Mesendoderm (in vitro differentiated cells): ENCODE measurements at regions not wholly inside any gene's neighbourhood (a gene's known extent, or its start where the extent isn't known, plus 50 kb on each side); places are given as distances from the start of the nearest gene placed in this dataset.
"Not testable (repeated sequence)": the region's sequence is repeated elsewhere in the genome, so short reads cannot be mapped to it uniquely, and the experiment has no call there.

Source experiments
- DNase-seq: peaks from one replicate; pipeline ENCODE4 v3.0.0; 2013
- H2AK5ac ChIP-seq: 2 replicates; pipeline ENCODE4 v1.6.1; 2013; ENCODE audit warnings: low read length, inconsistent platforms
- H2BK120ac ChIP-seq: 2 replicates; pipeline ENCODE4 v1.6.1; 2013; ENCODE audit warnings: low read depth, mild to moderate bottlenecking, low read length, moderate library complexity, mixed read lengths
- H2BK15ac ChIP-seq: replicated peaks from 2 replicates; pipeline ENCODE4 v1.6.1; 2013; ENCODE audit warnings: low read depth, mild to moderate bottlenecking, moderate library complexity
- H2BK5ac ChIP-seq: 2 replicates; pipeline ENCODE4 v1.6.1; 2013; ENCODE audit warnings: low read length, inconsistent platforms
- H3K18ac ChIP-seq: 2 replicates; pipeline ENCODE4 v1.6.1; 2013; ENCODE audit warnings: mild to moderate bottlenecking, low read length, mixed read lengths
- H3K23ac ChIP-seq: one replicate; pipeline ENCODE4 v1.6.1; 2013; ENCODE audit warnings: low read length
- H3K27ac ChIP-seq: 2 replicates; pipeline ENCODE4 v1.5.1; 2013; ENCODE audit warnings: low read depth, mild to moderate bottlenecking, inconsistent platforms, low read length, moderate library complexity
- H3K27me3 ChIP-seq: 2 replicates; pipeline ENCODE4 v1.6.1; 2013; ENCODE audit warnings: low read length, control low read depth, mild to moderate bottlenecking, inconsistent platforms; ENCODE audit not compliant: insufficient read depth, poor library complexity
- H3K36me3 ChIP-seq: 2 replicates; pipeline ENCODE4 v1.6.1; 2013; ENCODE audit warnings: low read length, inconsistent platforms; ENCODE audit not compliant: control insufficient read depth, insufficient read depth
- H3K4ac ChIP-seq: one replicate; pipeline ENCODE4 v1.6.1; 2013; ENCODE audit warnings: low read depth, mild to moderate bottlenecking, low read length, moderate library complexity
- H3K4me1 ChIP-seq: 2 replicates; pipeline ENCODE4 v1.6.1; 2013; ENCODE audit warnings: low read depth, low read length, inconsistent platforms; ENCODE audit not compliant: control insufficient read depth
- H3K4me2 ChIP-seq: 2 replicates; pipeline ENCODE4 v1.6.1; 2013; ENCODE audit warnings: low read length
- H3K4me3 ChIP-seq: 2 replicates; pipeline ENCODE4 v1.5.1; 2013; ENCODE audit warnings: mild to moderate bottlenecking, low read length
- H3K56ac ChIP-seq: one replicate; pipeline ENCODE4 v1.6.1; 2013; ENCODE audit warnings: low read length
- H3K79me1 ChIP-seq: 2 replicates; pipeline ENCODE4 v1.6.1; 2013; ENCODE audit warnings: low read length, inconsistent platforms
- H3K79me2 ChIP-seq: 2 replicates; pipeline ENCODE4 v1.6.1; 2013; ENCODE audit warnings: mild to moderate bottlenecking, low read length; ENCODE audit not compliant: control insufficient read depth, insufficient read depth
- H3K9ac ChIP-seq: 2 replicates; pipeline ENCODE4 v1.6.1; 2013; ENCODE audit warnings: low read length, inconsistent platforms
- H4K5ac ChIP-seq: one replicate; pipeline ENCODE4 v1.6.1; 2013; ENCODE audit warnings: low read length
- H4K8ac ChIP-seq: one replicate; pipeline ENCODE4 v1.6.1; 2013; ENCODE audit warnings: low read depth, mild to moderate bottlenecking, control low read depth, low read length, moderate library complexity
- WGBS: extraction: QIAGEN DNeasy Blood & Tissue Kit; methylation state at CpG from one replicate; pipeline ENCODE4 v1.1.7; 2013; ENCODE audit warnings: low lambda C conversion rate, missing lambda C conversion rate; ENCODE audit not compliant: insufficient coverage; ENCODE audit errors: extremely low coverage; 5-methylcytosine and 5-hydroxymethylcytosine counted together

DNA sequence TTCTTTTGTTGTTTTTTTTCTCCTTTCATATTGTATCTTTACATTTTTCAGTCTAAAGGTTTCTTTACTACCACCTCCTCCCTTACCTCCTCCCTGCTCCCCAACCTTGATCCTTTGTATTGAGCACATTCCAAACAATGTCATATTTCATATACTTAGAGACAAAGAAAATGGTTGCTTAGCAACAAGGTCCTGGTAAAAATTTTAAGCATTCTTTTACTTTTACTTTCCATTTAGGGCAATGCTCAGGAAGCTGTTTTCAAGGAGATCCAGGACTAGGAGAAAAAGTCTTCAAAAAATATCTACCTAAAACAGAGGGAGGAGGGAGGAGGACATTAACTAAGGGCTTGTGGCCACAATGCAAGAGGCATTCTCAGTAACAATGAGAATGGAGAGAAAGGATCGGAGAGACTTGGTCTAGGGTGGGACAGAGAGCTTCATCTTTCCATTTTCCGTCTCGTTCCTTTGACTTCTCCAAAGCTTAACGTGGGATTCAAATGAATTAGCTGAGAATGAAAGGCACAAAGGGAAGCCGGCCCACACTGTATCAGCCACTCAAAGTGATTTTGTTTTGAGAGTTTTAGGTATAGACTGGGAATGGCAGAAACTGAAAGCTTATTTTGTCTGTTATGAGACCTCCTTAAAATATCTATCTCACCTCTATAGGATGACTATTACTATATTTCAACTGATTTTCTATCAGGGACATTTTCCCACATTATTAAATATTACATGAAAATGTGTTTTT is 455.7 kb downstream of the RAB38 start:
- H3K36me3 ChIP-seq = no peaks in the 10 kb centered on the region
- H3K23ac ChIP-seq = no peak overlapping the region
- H2BK5ac ChIP-seq = no peak overlapping the region
- H4K5ac ChIP-seq = no peak overlapping the region
- no peak overlapping the region for H3K4ac ChIP-seq
- H4K8ac ChIP-seq = no peak overlapping the region
- no peaks in the 10 kb centered on the region for H3K79me2 ChIP-seq
- WGBS = no CpG with 5 or more reads among the region's 5 CpGs
- H3K56ac ChIP-seq = no peak overlapping the region
- H3K4me1 ChIP-seq = no peaks in the 10 kb centered on the region
- DNase-seq = no peak
- H3K4me2 ChIP-seq = no peak overlapping the region
- H2BK120ac ChIP-seq = no peak overlapping the region
- no peaks in the 10 kb centered on the region for H3K27me3 ChIP-seq
- H3K79me1 ChIP-seq = no peaks in the 10 kb centered on the region
- H2AK5ac ChIP-seq = no peak overlapping the region
- no peak overlapping the region for H3K18ac ChIP-seq
- H3K9ac ChIP-seq = no peak overlapping the region
- H3K27ac ChIP-seq = no peak overlapping the region
- H2BK15ac ChIP-seq = peak overlapping the region; percentile 46
- H3K4me3 ChIP-seq = no peak overlapping the region

GRCh38 chr11:87712802-87713202 is 462.4 kb downstream of the RAB38 start:
- H2AK5ac ChIP-seq = no peak overlapping the region
- WGBS = no CpG with 5 or more reads among the region's 3 CpGs
- no peak overlapping the region for H3K23ac ChIP-seq
- H3K79me2 ChIP-seq = no peaks in the 10 kb centered on the region
- H3K4me1 ChIP-seq = no peaks in the 10 kb centered on the region
- no peak overlapping the region for H2BK120ac ChIP-seq
- no peak overlapping the region for H3K4me3 ChIP-seq
- no peak overlapping the region for H3K4ac ChIP-seq
- no peak overlapping the region for H3K4me2 ChIP-seq
- no peak overlapping the region for H2BK15ac ChIP-seq
- peak overlapping the region; percentile 48 for H3K27ac ChIP-seq
- no peak overlapping the region for H3K9ac ChIP-seq
- no peaks in the 10 kb centered on the region for H3K36me3 ChIP-seq
- H2BK5ac ChIP-seq = no peak overlapping the region
- H3K79me1 ChIP-seq = no peaks in the 10 kb centered on the region
- DNase-seq = peak; percentile 63
- H3K18ac ChIP-seq = no peak overlapping the region
- no peak overlapping the region for H4K8ac ChIP-seq
- H3K27me3 ChIP-seq = no peaks in the 10 kb centered on the region
- H3K56ac ChIP-seq = no peak overlapping the region
- H4K5ac ChIP-seq = no peak overlapping the region

DNA sequence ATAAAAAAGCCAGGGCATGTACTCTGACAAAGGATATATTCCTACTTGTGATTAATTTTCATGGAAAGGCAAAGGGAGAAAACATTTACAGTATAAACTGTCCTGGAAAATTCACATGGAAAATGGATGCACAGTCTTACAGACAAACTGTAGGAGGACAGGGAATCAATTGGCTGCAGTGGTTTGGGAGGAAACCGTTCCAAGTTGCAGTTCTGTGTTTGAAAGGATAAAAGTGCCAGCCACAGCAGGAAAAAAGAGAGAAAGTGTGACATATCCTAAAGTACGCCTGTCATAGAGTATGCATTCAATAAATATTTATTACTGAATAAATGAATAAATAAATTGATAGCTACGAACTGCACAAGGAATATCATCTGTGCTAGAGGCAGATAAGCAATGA is 462.9 kb downstream of the RAB38 start:
- H3K9ac ChIP-seq = no peak overlapping the region
- no peak overlapping the region for H4K8ac ChIP-seq
- no peak overlapping the region for H2BK15ac ChIP-seq
- peak overlapping the region; percentile 48 for H3K27ac ChIP-seq
- H3K4me3 ChIP-seq = no peak overlapping the region
- H3K4me1 ChIP-seq = no peaks in the 10 kb centered on the region
- H3K18ac ChIP-seq = peak overlapping the region; percentile 45
- WGBS = no CpG with 5 or more reads among the region's 3 CpGs
- no peak overlapping the region for H2AK5ac ChIP-seq
- no peaks in the 10 kb centered on the region for H3K79me2 ChIP-seq
- no peaks in the 10 kb centered on the region for H3K36me3 ChIP-seq
- no peaks in the 10 kb centered on the region for H3K27me3 ChIP-seq
- H3K56ac ChIP-seq = no peak overlapping the region
- H3K4me2 ChIP-seq = no peak overlapping the region
- H2BK5ac ChIP-seq = no peak overlapping the region
- no peak overlapping the region for H3K4ac ChIP-seq
- no peak for DNase-seq
- H3K79me1 ChIP-seq = no peaks in the 10 kb centered on the region
- H2BK120ac ChIP-seq = peak overlapping the region; percentile 35
- H3K23ac ChIP-seq = no peak overlapping the region
- no peak overlapping the region for H4K5ac ChIP-seq

DNA sequence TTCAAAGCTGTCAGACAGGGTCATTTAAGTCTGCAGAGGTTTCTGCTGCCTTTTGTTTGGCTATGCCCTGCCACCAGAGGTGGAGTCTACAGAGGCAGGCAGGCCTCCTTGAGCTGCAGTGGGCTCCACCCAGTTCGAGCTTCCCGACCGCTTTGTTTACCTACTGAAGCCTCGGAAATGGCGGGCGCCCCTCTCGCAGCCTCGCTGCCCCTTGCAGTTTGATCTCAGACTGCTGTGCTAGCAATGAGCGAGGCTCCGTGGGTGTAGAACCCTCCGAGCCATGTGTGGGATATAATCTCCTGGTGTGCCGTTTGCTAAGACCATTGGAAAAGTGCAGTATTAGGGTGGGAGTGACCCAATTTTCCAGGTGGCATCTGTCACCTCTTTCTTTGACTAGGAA is 471.7 kb downstream of the RAB38 start:
- H4K8ac ChIP-seq, H4K5ac ChIP-seq, H3K9ac ChIP-seq, H3K4me3 ChIP-seq, H3K27me3 ChIP-seq, H3K4ac ChIP-seq, H3K56ac ChIP-seq, H3K79me1 ChIP-seq, H2AK5ac ChIP-seq, H3K4me2 ChIP-seq, H3K36me3 ChIP-seq, H3K27ac ChIP-seq, H3K18ac ChIP-seq, H3K23ac ChIP-seq, H3K4me1 ChIP-seq, H2BK5ac ChIP-seq, H2BK15ac ChIP-seq, DNase-seq, H2BK120ac ChIP-seq, H3K79me2 ChIP-seq: not testable (repeated sequence)
- WGBS = no CpG with 5 or more reads among the region's 12 CpGs

- H3K4me3 ChIP-seq = no peak overlapping the region
- no peak overlapping the region for H3K23ac ChIP-seq
- no peak overlapping the region for H3K9ac ChIP-seq
- H3K4me1 ChIP-seq = no peaks in the 10 kb centered on the region
- no peak overlapping the region for H4K5ac ChIP-seq
- H3K4me2 ChIP-seq = no peak overlapping the region
- no peak overlapping the region for H3K4ac ChIP-seq
- no peaks in the 10 kb centered on the region for H3K79me2 ChIP-seq
- H4K8ac ChIP-seq = no peak overlapping the region
- no CpG with 5 or more reads among the region's 1 CpG for WGBS
- H2BK5ac ChIP-seq = no peak overlapping the region
- H2BK120ac ChIP-seq = no peak overlapping the region
- no peaks in the 10 kb centered on the region for H3K79me1 ChIP-seq
- H3K36me3 ChIP-seq = no peaks in the 10 kb centered on the region
- no peak overlapping the region for H3K27ac ChIP-seq
- no peaks in the 10 kb centered on the region for H3K27me3 ChIP-seq
- no peak overlapping the region for H2BK15ac ChIP-seq
- no peak for DNase-seq
- H3K56ac ChIP-seq = no peak overlapping the region
- H2AK5ac ChIP-seq = no peak overlapping the region
- no peak overlapping the region for H3K18ac ChIP-seq
These were observed 499.2 kb downstream of the RAB38 start for GRCh38 chr11:87675993-87676392.

GRCh38 chr11:87666730-87667129 is 508.5 kb downstream of the RAB38 start:
- H3K79me2 ChIP-seq = no peaks in the 10 kb centered on the region
- no peak overlapping the region for H3K27ac ChIP-seq
- H3K4me2 ChIP-seq = no peak overlapping the region
- no peak overlapping the region for H2BK15ac ChIP-seq
- no peak overlapping the region for H4K5ac ChIP-seq
- no peaks in the 10 kb centered on the region for H3K4me1 ChIP-seq
- no peak overlapping the region for H3K23ac ChIP-seq
- H3K36me3 ChIP-seq = no peaks in the 10 kb centered on the region
- H2BK5ac ChIP-seq = no peak overlapping the region
- DNase-seq = no peak
- no peak overlapping the region for H2AK5ac ChIP-seq
- no CpG with 5 or more reads among the region's 6 CpGs for WGBS
- no peak overlapping the region for H2BK120ac ChIP-seq
- no peak overlapping the region for H3K56ac ChIP-seq
- H3K4ac ChIP-seq = no peak overlapping the region
- no peak overlapping the region for H3K18ac ChIP-seq
- H3K4me3 ChIP-seq = no peak overlapping the region
- no peak overlapping the region for H4K8ac ChIP-seq
- no peaks in the 10 kb centered on the region for H3K79me1 ChIP-seq
- no peak overlapping the region for H3K9ac ChIP-seq
- H3K27me3 ChIP-seq = no peaks in the 10 kb centered on the region
